Stimulated activated naive CD4-positive, alpha-beta T cell (primary cell): ENCODE measurements at regions not wholly inside any gene's neighbourhood (a gene's known extent, or its start where the extent isn't known, plus 50 kb on each side); places are given as distances from the start of the nearest gene placed in this dataset.
"Not testable (repeated sequence)": the region's sequence is repeated elsewhere in the genome, so short reads cannot be mapped to it uniquely, and the experiment has no call there.

Source experiments
- DNase-seq, 6 experiments: peaks; one replicate each; lab custom pipeline; 2025; lab: John Stamatoyannopoulos, UW

GRCh38 chr14:86388216-86388615 is 858.3 kb downstream of the FLRT2 start:
- DNase-seq, result no peak

- no peak for DNase-seq
Measured at GRCh38 chr14:86373886-86374285, 843.9 kb downstream of the FLRT2 start.

GRCh38 chr14:86372402-86372801 is 842.5 kb downstream of the FLRT2 start:
- no peak for DNase-seq

- no peak for DNase-seq
Measured at GRCh38 chr14:86364634-86365033, 834.7 kb downstream of the FLRT2 start.

- no peak for DNase-seq
Measured at GRCh38 chr14:86363576-86363975, 833.6 kb downstream of the FLRT2 start.

GRCh38 chr14:86363047-86363446 is 833.1 kb downstream of the FLRT2 start:
- DNase-seq, result no peak

- no peak for DNase-seq
Measured at GRCh38 chr14:86357876-86358275, 827.9 kb downstream of the FLRT2 start.

GRCh38 chr14:86357119-86357518 is 827.2 kb downstream of the FLRT2 start:
- no peak for DNase-seq

GRCh38 chr14:86346818-86347384 is 817.0 kb downstream of the FLRT2 start:
- no peak for DNase-seq

- DNase-seq, result no peak
Measured at GRCh38 chr14:86334355-86334754, 804.4 kb downstream of the FLRT2 start.

- no peak for DNase-seq
Measured at GRCh38 chr14:86333493-86333892, 803.5 kb downstream of the FLRT2 start.

GRCh38 chr14:86331341-86331740 is 801.4 kb downstream of the FLRT2 start:
- no peak for DNase-seq

- DNase-seq, result no peak
Measured at GRCh38 chr14:86321151-86321550, 791.2 kb downstream of the FLRT2 start.

GRCh38 chr14:86312154-86312665 is 782.3 kb downstream of the FLRT2 start:
- DNase-seq, result not testable (repeated sequence)

GRCh38 chr14:86311151-86311550 is 781.2 kb downstream of the FLRT2 start:
- DNase-seq, result no peak

GRCh38 chr14:86310611-86311010 is 780.7 kb downstream of the FLRT2 start:
- DNase-seq, result no peak

GRCh38 chr14:86310148-86310547 is 780.2 kb downstream of the FLRT2 start:
- DNase-seq, result no peak

- no peak for DNase-seq
Measured at GRCh38 chr14:86305058-86305457, 775.1 kb downstream of the FLRT2 start.

GRCh38 chr14:86299994-86300393 is 770.0 kb downstream of the FLRT2 start:
- no peak for DNase-seq

- no peak for DNase-seq
Measured at GRCh38 chr14:86296173-86296572, 766.2 kb downstream of the FLRT2 start.

- no peak for DNase-seq
Measured at GRCh38 chr14:86288336-86288735, 758.4 kb downstream of the FLRT2 start.

- no peak for DNase-seq
Measured at GRCh38 chr14:86279405-86279804, 749.5 kb downstream of the FLRT2 start.

- no peak for DNase-seq
Measured at GRCh38 chr14:86257973-86258372, 728.0 kb downstream of the FLRT2 start.

GRCh38 chr14:86243158-86243557 is 713.2 kb downstream of the FLRT2 start:
- DNase-seq, result no peak
